Calu3 (cell line): ENCODE measurements at regions not wholly inside any gene's neighbourhood (a gene's known extent, or its start where the extent isn't known, plus 50 kb on each side); places are given as distances from the start of the nearest gene placed in this dataset.

Experiments
- BruUV-seq: library from RNA; stranded (reverse); fragments of 400-500 nt; replicated peaks from 2 replicates; lab custom pipeline; 2021; lab: Mats Ljungman, UMichigan
- CTCF ChIA-PET: fragments of 300-600 bp; sonication (Branson Sonifier 250); formaldehyde crosslinking; loops from one replicate; lab custom pipeline; 2022; ENCODE audit warnings: antibody characterized with exemption; lab: Charles Lee
- DNase-seq: peaks from one replicate; pipeline ENCODE4 v3.0.0; 2022
- H3K27ac Mint-ChIP-seq: one replicate; pipeline ENCODE4 v1.8.0; 2022; ENCODE audit warnings: mixed read lengths; ENCODE audit not compliant: unreplicated experiment
- H3K27me3 Mint-ChIP-seq: one replicate; pipeline ENCODE4 v1.8.0; 2022; ENCODE audit warnings: mixed read lengths; ENCODE audit not compliant: unreplicated experiment
- H3K36me3 Mint-ChIP-seq: one replicate; pipeline ENCODE4 v1.8.0; 2022; ENCODE audit warnings: mild to moderate bottlenecking, moderate library complexity, mixed read lengths; ENCODE audit not compliant: insufficient read depth, unreplicated experiment
- H3K4me1 Mint-ChIP-seq: one replicate; pipeline ENCODE4 v1.8.0; 2022; ENCODE audit warnings: mild to moderate bottlenecking, low read depth, mixed read lengths; ENCODE audit not compliant: unreplicated experiment
- H3K4me3 Mint-ChIP-seq: one replicate; pipeline ENCODE4 v1.8.0; 2022; ENCODE audit warnings: mild to moderate bottlenecking, low read depth, moderate library complexity, mixed read lengths; ENCODE audit not compliant: unreplicated experiment
- H3K9me3 Mint-ChIP-seq: one replicate; pipeline ENCODE4 v1.8.0; 2022; ENCODE audit warnings: low read depth, mixed read lengths; ENCODE audit not compliant: unreplicated experiment
- intact Hi-C: fragments of 100-400 bp; cut with micrococcal nuclease; formaldehyde crosslinking; loops from one replicate; pipeline ENCODE4 v1.10.0; 2022; ENCODE audit not compliant: unreplicated experiment
- TF ChIP-seq, protein P1 (sequence below): fragments of 200-600 bp; IDR thresholded peaks from one replicate; pipeline ENCODE4 v1.8.0; 2022; ENCODE audit warnings: antibody characterized with exemption; ENCODE audit not compliant: unreplicated experiment

DNA sequence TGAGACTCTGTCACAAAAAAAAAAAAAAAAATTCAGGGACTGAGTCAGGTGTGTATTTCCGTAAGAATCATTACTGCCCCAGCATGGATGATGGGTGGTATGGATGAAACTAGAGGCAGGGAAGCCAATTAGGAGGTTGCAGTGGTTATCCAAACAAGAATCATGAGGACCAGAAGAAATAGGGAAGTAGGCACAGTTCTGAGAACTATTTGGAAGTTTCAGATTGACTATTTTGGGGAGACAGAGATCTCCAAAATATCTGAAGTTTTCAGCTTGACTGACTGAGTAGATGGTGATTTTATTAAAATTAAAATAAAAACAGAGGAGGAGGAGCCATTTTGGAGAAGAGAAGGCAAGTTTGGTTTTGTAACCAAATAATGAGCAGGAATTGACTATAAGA is 119.4 kb upstream of the NRBF2 start:
- Mint-ChIP-seq H3K4me1 (no peaks in the 10 kb centered on the region), H3K36me3 (no peaks in the 10 kb centered on the region), H3K4me3 (no peak overlapping the region), H3K27ac (no peak overlapping the region), H3K27me3 (peaks cover 45% of the 10 kb centered on the region), H3K9me3 (no peaks in the 10 kb centered on the region)
- no TSS peak for BruUV-seq
- CTCF ChIA-PET: interaction anchor here (0.6 kb wide), 1 partner anchor 10 kb away, joined by 5 read pairs; no protein-coding TSS in a partner anchor
- intact Hi-C loops: no loop called here
- TF ChIP-seq, protein P1, sequence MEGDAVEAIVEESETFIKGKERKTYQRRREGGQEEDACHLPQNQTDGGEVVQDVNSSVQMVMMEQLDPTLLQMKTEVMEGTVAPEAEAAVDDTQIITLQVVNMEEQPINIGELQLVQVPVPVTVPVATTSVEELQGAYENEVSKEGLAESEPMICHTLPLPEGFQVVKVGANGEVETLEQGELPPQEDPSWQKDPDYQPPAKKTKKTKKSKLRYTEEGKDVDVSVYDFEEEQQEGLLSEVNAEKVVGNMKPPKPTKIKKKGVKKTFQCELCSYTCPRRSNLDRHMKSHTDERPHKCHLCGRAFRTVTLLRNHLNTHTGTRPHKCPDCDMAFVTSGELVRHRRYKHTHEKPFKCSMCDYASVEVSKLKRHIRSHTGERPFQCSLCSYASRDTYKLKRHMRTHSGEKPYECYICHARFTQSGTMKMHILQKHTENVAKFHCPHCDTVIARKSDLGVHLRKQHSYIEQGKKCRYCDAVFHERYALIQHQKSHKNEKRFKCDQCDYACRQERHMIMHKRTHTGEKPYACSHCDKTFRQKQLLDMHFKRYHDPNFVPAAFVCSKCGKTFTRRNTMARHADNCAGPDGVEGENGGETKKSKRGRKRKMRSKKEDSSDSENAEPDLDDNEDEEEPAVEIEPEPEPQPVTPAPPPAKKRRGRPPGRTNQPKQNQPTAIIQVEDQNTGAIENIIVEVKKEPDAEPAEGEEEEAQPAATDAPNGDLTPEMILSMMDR: no peak
- no peak for DNase-seq

DNA sequence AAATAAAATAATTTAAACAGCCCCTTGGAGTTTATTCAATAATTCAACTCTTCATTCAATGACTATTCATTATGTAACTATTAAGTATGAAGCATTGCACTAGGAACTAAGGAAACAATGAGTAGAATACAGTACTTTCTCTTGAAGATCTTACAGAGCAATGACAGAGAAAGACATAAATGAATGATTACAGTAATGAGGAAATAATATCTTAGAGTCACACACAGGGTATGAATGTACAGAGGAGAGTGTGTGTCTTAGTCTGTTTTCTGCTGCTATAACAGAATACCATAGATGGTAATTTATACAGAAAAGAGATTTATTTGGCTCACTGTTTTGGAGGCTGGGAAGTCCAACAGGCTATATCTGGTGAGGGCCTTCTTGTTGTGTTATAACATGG is 120.5 kb upstream of the NRBF2 start:
- intact Hi-C loops: no loop called here
- CTCF ChIA-PET: no interaction called here
- Mint-ChIP-seq H3K4me1 (no peaks in the 10 kb centered on the region), H3K4me3 (no peak overlapping the region), H3K9me3 (no peaks in the 10 kb centered on the region), H3K27ac (no peak overlapping the region), H3K27me3 (peaks cover 43% of the 10 kb centered on the region), H3K36me3 (no peaks in the 10 kb centered on the region)
- TF ChIP-seq, protein P1: no peak
- no peak for DNase-seq
- no TSS peak for BruUV-seq

DNA sequence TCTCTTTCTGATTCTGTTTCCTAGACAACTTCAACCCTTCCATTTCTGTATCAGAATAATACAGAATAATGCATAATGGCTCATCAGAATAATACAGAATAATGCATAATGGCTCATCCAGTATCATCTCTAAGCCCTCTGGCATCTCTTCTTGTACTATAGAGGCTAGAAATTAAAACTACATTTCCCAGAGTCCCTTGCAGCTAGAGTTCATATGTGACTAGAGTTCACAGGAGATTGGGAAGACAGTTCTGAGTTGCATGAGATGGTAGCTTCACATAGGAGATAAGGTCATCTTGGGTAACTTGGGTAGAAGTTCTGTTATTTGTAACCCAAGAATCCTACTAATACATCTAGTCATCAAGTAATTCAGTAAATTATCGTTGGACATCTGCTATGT is 122.9 kb upstream of the NRBF2 start:
- no peak overlapping the region for H3K4me3 Mint-ChIP-seq
- intact Hi-C loops: no loop called here
- peaks cover 42% of the 10 kb centered on the region for H3K27me3 Mint-ChIP-seq
- CTCF ChIA-PET: no interaction called here
- no peaks in the 10 kb centered on the region for H3K36me3 Mint-ChIP-seq
- H3K27ac Mint-ChIP-seq: no peak overlapping the region
- no peaks in the 10 kb centered on the region for H3K4me1 Mint-ChIP-seq
- H3K9me3 Mint-ChIP-seq: no peaks in the 10 kb centered on the region
- TF ChIP-seq, protein P1: no peak
- no peak for DNase-seq
- no TSS peak for BruUV-seq

- TF ChIP-seq, protein P1: no peak
- Mint-ChIP-seq H3K27ac (no peak overlapping the region), H3K4me3 (no peak overlapping the region), H3K27me3 (peaks cover 42% of the 10 kb centered on the region), H3K36me3 (no peaks in the 10 kb centered on the region), H3K9me3 (no peaks in the 10 kb centered on the region), H3K4me1 (no peaks in the 10 kb centered on the region)
- CTCF ChIA-PET: interaction anchor here (0.6 kb wide), 1 partner anchor 342 kb away, joined by 5 read pairs; no protein-coding TSS in a partner anchor
- intact Hi-C loops: loop anchor here (10.0 kb wide), 1 partner anchor 146 kb away; no protein-coding TSS in a partner anchor
- DNase-seq: no peak
- no TSS peak for BruUV-seq
Observed at GRCh38 chr10:63008491-63008890, 124.6 kb upstream of the NRBF2 start.
